ENCODE measurements at regions not wholly inside any gene's neighbourhood (a gene's known extent, or its start where the extent isn't known, plus 50 kb on each side); places are given as distances from the start of the nearest gene placed in this dataset.

DNA sequence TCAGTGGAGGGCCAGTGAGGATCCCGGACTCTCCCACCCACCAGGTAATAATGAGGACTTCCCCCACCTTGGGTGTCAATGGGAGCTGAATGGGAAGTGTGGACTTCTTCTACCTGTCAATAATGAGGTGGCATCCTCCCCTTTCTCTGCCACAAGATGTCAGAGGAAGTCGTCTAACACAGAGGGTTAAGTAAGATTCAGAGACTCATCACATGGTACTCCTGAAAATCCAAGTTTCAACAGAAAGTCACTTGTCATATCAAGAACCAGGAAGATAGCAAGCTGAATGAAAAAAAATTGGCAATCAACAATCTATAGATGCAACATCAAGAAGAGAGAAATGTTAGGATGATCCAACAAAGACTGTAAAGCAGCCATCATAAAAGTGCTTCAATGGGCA, 150.9 kb upstream of the SVIL start:
- ATAC-seq: no peak
- in situ Hi-C loops (cut with MboI): no loop called here
- Histone ChIP-seq H3K4me2 (ENCODE audit: control insufficient read depth, insufficient read depth) (no peak overlapping the region), H2AFZ (ENCODE audit: control insufficient read depth, low read depth, low read length) (no peak overlapping the region), H4K20me1 (ENCODE audit: control insufficient read depth, insufficient read depth) (no peaks in the 10 kb centered on the region), H3K9ac (ENCODE audit: control insufficient read depth, insufficient read depth, low read length) (no peak overlapping the region), H3K79me2 (ENCODE audit: control insufficient read depth, insufficient read depth, low read length) (no peaks in the 10 kb centered on the region), H3K9me3 (replicated peaks; ENCODE audit: control insufficient read depth, insufficient read depth, low read length) (no peaks in the 10 kb centered on the region), H3K4me3 (no peak overlapping the region), H3K27me3 (replicated peaks in 1 of 2; ENCODE audit: control insufficient read depth in 2 of 2, insufficient read depth in 2 of 2, low read length in 1 of 2) (no peaks in the 10 kb centered on the region), H3K4me1 (ENCODE audit: control insufficient read depth, insufficient read depth, low read length) (no peaks in the 10 kb centered on the region), H3K27ac (ENCODE audit: control insufficient read depth, insufficient read depth) (no peak overlapping the region), H3K36me3 (ENCODE audit: control insufficient read depth in 2 of 2, insufficient read depth in 2 of 2, low read length in 1 of 2) (no peaks in the 10 kb centered on the region)
- TF ChIP-seq RB1 (IDR thresholded peaks at IDR 0.05; ENCODE audit: borderline replicate concordance) (no peak), FOXM1 (IDR thresholded peaks at IDR 0.05; ENCODE audit: low read depth, low read length) (no peak), CREM (IDR thresholded peaks at IDR 0.05; ENCODE audit: low read depth) (no peak), TAF1 (IDR thresholded peaks at IDR 0.05; ENCODE audit: borderline replicate concordance, low read depth, low read length) (no peak), SIN3A (IDR thresholded peaks at IDR 0.05; ENCODE audit: low read depth, low read length) (no peak)
- TF ChIP-seq, protein P1, sequence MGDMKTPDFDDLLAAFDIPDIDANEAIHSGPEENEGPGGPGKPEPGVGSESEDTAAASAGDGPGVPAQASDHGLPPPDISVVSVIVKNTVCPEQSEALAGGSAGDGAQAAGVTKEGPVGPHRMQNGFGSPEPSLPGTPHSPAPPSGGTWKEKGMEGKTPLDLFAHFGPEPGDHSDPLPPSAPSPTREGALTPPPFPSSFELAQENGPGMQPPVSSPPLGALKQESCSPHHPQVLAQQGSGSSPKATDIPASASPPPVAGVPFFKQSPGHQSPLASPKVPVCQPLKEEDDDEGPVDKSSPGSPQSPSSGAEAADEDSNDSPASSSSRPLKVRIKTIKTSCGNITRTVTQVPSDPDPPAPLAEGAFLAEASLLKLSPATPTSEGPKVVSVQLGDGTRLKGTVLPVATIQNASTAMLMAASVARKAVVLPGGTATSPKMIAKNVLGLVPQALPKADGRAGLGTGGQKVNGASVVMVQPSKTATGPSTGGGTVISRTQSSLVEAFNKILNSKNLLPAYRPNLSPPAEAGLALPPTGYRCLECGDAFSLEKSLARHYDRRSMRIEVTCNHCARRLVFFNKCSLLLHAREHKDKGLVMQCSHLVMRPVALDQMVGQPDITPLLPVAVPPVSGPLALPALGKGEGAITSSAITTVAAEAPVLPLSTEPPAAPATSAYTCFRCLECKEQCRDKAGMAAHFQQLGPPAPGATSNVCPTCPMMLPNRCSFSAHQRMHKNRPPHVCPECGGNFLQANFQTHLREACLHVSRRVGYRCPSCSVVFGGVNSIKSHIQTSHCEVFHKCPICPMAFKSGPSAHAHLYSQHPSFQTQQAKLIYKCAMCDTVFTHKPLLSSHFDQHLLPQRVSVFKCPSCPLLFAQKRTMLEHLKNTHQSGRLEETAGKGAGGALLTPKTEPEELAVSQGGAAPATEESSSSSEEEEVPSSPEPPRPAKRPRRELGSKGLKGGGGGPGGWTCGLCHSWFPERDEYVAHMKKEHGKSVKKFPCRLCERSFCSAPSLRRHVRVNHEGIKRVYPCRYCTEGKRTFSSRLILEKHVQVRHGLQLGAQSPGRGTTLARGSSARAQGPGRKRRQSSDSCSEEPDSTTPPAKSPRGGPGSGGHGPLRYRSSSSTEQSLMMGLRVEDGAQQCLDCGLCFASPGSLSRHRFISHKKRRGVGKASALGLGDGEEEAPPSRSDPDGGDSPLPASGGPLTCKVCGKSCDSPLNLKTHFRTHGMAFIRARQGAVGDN (IDR thresholded peaks at IDR 0.05): no peak
- ChIA-PET RAD21 (ENCODE audit: unreplicated experiment) (no interaction called here), POLR2A (no interaction called here), CTCF (no interaction called here), SMC1A (ENCODE audit: uncharacterized antibody, unreplicated experiment) (no interaction called here)
- 0% methylated on average over 2 of the region's 2 CpGs for WGBS (ENCODE audit: insufficient coverage, insufficient replicate concordance, low lambda C conversion rate, missing lambda C conversion rate)
- DNase-seq (ENCODE audit: low read depth, low spot score): no peak
- BruUV-seq (replicated peaks): no TSS peak
- intact Hi-C loops (cut with micrococcal nuclease; ENCODE audit: unreplicated experiment): no loop called here
- FAIRE-seq: no peak
